H1 (cell line): ENCODE measurements at regions not wholly inside any gene's neighbourhood (a gene's known extent, or its start where the extent isn't known, plus 50 kb on each side); places are given as distances from the start of the nearest gene placed in this dataset.

ENCODE experiments used
- CTCF ChIA-PET: fragments of 300-600 bp; sonication (Branson Sonifier 250); formaldehyde crosslinking; loops from one replicate; lab custom pipeline; 2021; ENCODE audit not compliant: partially characterized antibody; lab: Charles Lee
- POLR2A ChIA-PET: fragments of 300-600 bp; sonication (Branson Sonifier 250); formaldehyde crosslinking; loops from one replicate; lab custom pipeline; 2021; ENCODE audit warnings: inconsistent platforms; ENCODE audit not compliant: partially characterized antibody; lab: Charles Lee
- DNase-seq, 2 experiments: peaks; one replicate each; pipeline versions ENCODE4 v3.0.0 to v3.0.0-alpha.2; 2010 to 2022; ENCODE audit warnings: low spot score in 2 of 2, low read depth in 1 of 2, mixed read lengths in 1 of 2
- FAIRE-seq: peaks from 2 replicates; lab custom pipeline; 2011; peaks lifted over from hg19 to GRCh38; lab: Jason Lieb, UNC
- H2AFZ ChIP-seq: 2 replicates; pipeline ENCODE4 v1.8.1; 2012; ENCODE audit warnings: low read length, inconsistent platforms
- H2AK5ac ChIP-seq: 2 replicates; pipeline ENCODE4 v1.6.1; 2013; ENCODE audit warnings: low read depth, low read length
- H2BK120ac ChIP-seq: replicated peaks from 2 replicates; pipeline ENCODE3; 2013; ENCODE audit warnings: low read depth, low read length, inconsistent platforms
- H2BK12ac ChIP-seq: 2 replicates; pipeline ENCODE4 v1.6.1; 2013; ENCODE audit warnings: low read depth, low read length
- H2BK15ac ChIP-seq: 2 replicates; pipeline ENCODE4 v1.6.1; 2013; ENCODE audit warnings: low read length
- H2BK20ac ChIP-seq: 2 replicates; pipeline ENCODE4 v1.6.1; 2013; ENCODE audit warnings: low read length
- H2BK5ac ChIP-seq: 2 replicates; pipeline ENCODE4 v1.6.1; 2013; ENCODE audit warnings: low read depth, low read length
- H3K14ac ChIP-seq: 2 replicates; pipeline ENCODE4 v1.6.1; 2013; ENCODE audit warnings: inconsistent platforms; ENCODE audit not compliant: insufficient read length
- H3K18ac ChIP-seq: 2 replicates; pipeline ENCODE4 v1.6.1; 2013; ENCODE audit warnings: low read length; ENCODE audit errors: extremely low read depth
- H3K23ac ChIP-seq: 2 replicates; pipeline ENCODE4 v1.6.1; 2013; ENCODE audit warnings: inconsistent platforms; ENCODE audit not compliant: insufficient read length
- H3K23me2 ChIP-seq: 2 replicates; pipeline ENCODE4 v1.6.1; 2013; ENCODE audit warnings: low read depth, low read length
- H3K27ac ChIP-seq: 2 replicates; pipeline ENCODE4 v1.6.1; 2011; ENCODE audit warnings: low read depth, low read length, inconsistent platforms
- H3K27me3 ChIP-seq, 4 experiments: replicated peaks in 1 of 4; 1 replicate in 1 of 4; 2 replicates in 3 of 4; pipeline versions ENCODE4 v1.6.1 to v1.8.1; 2011 to 2013; ENCODE audit warnings: low read length in 3 of 4, mild to moderate bottlenecking in 3 of 4, inconsistent platforms in 2 of 4, mixed read lengths in 2 of 4, moderate library complexity in 1 of 4; ENCODE audit not compliant: control insufficient read depth in 3 of 4, insufficient read depth in 3 of 4; ENCODE audit errors: extremely low read depth in 1 of 4
- H3K36me3 ChIP-seq, 4 experiments: 2 replicates each; pipeline versions ENCODE4 v1.6.1 to v1.8.1; 2011 to 2013; ENCODE audit warnings: mild to moderate bottlenecking in 4 of 4, low read length in 3 of 4, moderate library complexity in 2 of 4, control low read depth in 1 of 4, inconsistent platforms in 1 of 4; ENCODE audit not compliant: insufficient read depth in 4 of 4, control insufficient read depth in 2 of 4
- H3K4ac ChIP-seq: replicated peaks from 2 replicates; pipeline ENCODE3; 2013; ENCODE audit warnings: low read length, low read depth, mixed read lengths, inconsistent platforms; ENCODE audit not compliant: insufficient read length
- H3K4me1 ChIP-seq, 4 experiments: replicated peaks in 1 of 4; 1 replicate in 1 of 4; 2 replicates in 3 of 4; pipeline versions ENCODE4 v1.6.1 to v1.8.1; 2011 to 2013; ENCODE audit warnings: low read length in 3 of 4, inconsistent platforms in 2 of 4, mixed read lengths in 1 of 4; ENCODE audit not compliant: insufficient read depth in 4 of 4, control insufficient read depth in 3 of 4
- H3K4me2 ChIP-seq, 2 experiments: 2 replicates each; pipeline versions ENCODE4 v1.6.1 to v1.8.1; 2011 to 2013; ENCODE audit warnings: low read depth in 2 of 2, low read length in 2 of 2, control low read depth in 1 of 2, inconsistent platforms in 1 of 2, mild to moderate bottlenecking in 1 of 2; ENCODE audit not compliant: insufficient read depth in 1 of 2
- H3K4me3 ChIP-seq, 4 experiments: fragments of 200-600, 300-600 bp in 1 of 4; sonication (generic), shearing (Covaris generic), sonication (Bioruptor Twin) in 1 of 4; 2 replicates each; pipeline versions ENCODE4 v1.5.1 to v1.8.1; 2011 to 2016; ENCODE audit warnings: low read length in 4 of 4, low read depth in 3 of 4, control low read depth in 2 of 4, inconsistent platforms in 2 of 4, mild to moderate bottlenecking in 2 of 4, mixed read lengths in 1 of 4, moderate library complexity in 1 of 4; ENCODE audit not compliant: insufficient read depth in 2 of 4; ENCODE audit errors: extremely low read depth in 1 of 4
- H3K56ac ChIP-seq: replicated peaks from 2 replicates; pipeline ENCODE3; 2013; ENCODE audit warnings: low read depth, mild to moderate bottlenecking, mixed read lengths, low read length, inconsistent platforms; ENCODE audit not compliant: insufficient read length
- H3K79me1 ChIP-seq: 2 replicates; pipeline ENCODE4 v1.6.1; 2013; ENCODE audit warnings: low read depth, low read length, control low read depth
- H3K79me2 ChIP-seq, 2 experiments: 2 replicates each; pipeline versions ENCODE4 v1.6.1 to v1.8.1; 2012 to 2013; ENCODE audit warnings: low read length in 2 of 2, mild to moderate bottlenecking in 2 of 2, inconsistent platforms in 1 of 2; ENCODE audit not compliant: insufficient read depth in 2 of 2, control insufficient read depth in 1 of 2
- H3K9ac ChIP-seq, 4 experiments: replicated peaks in 1 of 4; 1 replicate in 1 of 4; 2 replicates in 3 of 4; pipeline versions ENCODE4 v1.6.1 to v1.8.1; 2011 to 2013; ENCODE audit warnings: low read depth in 3 of 4, low read length in 3 of 4, control low read depth in 2 of 4, mild to moderate bottlenecking in 2 of 4, moderate library complexity in 2 of 4, inconsistent platforms in 1 of 4; ENCODE audit errors: extremely low read depth in 1 of 4
- H3K9me3 ChIP-seq, 2 experiments: 2 replicates each; pipeline versions ENCODE4 v1.6.1 to v1.8.1; 2012 to 2013; ENCODE audit warnings: mild to moderate bottlenecking in 2 of 2, moderate library complexity in 2 of 2, control low read depth in 1 of 2, inconsistent platforms in 1 of 2, low read depth in 1 of 2, low read length in 1 of 2, mixed read lengths in 1 of 2; ENCODE audit not compliant: insufficient read depth in 2 of 2
- H4K20me1 ChIP-seq, 2 experiments: replicated peaks in 1 of 2; 2 replicates each; pipeline versions ENCODE3 to v1.8.1; 2011 to 2013; ENCODE audit warnings: inconsistent platforms in 2 of 2, low read length in 2 of 2, mild to moderate bottlenecking in 1 of 2; ENCODE audit not compliant: insufficient read depth in 2 of 2, control insufficient read depth in 1 of 2
- H4K5ac ChIP-seq: 2 replicates; pipeline ENCODE4 v1.6.1; 2013; ENCODE audit warnings: low read length, low read depth, mixed read lengths, inconsistent platforms; ENCODE audit not compliant: insufficient read length
- H4K8ac ChIP-seq: 2 replicates; pipeline ENCODE4 v1.8.0; 2013; ENCODE audit warnings: mild to moderate bottlenecking, moderate library complexity, low read length, inconsistent platforms; ENCODE audit not compliant: insufficient read depth; ENCODE audit errors: extremely low read depth
- H4K91ac ChIP-seq: replicated peaks from 2 replicates; pipeline ENCODE3; 2013; ENCODE audit warnings: low read length, mixed read lengths, inconsistent platforms; ENCODE audit not compliant: insufficient read length
- CHD1 ChIP-seq: IDR thresholded peaks from 2 replicates; pipeline ENCODE4 v1.6.1; 2012; ENCODE audit warnings: low read depth, low read length, improper control_type of control experiment
- CTCF ChIP-seq, 3 experiments: IDR thresholded peaks; 1 replicate in 2 of 3; 2 replicates in 1 of 3; pipeline versions ENCODE4 v1.5.1 to v1.6.1; 2011; ENCODE audit warnings: low read length in 3 of 3, mild to moderate bottlenecking in 3 of 3, inconsistent platforms in 2 of 3, low read depth in 1 of 3, moderate library complexity in 1 of 3; ENCODE audit not compliant: insufficient read depth in 1 of 3; ENCODE audit errors: control extremely low read depth in 1 of 3
- JUN ChIP-seq: IDR thresholded peaks from 2 replicates; pipeline ENCODE4 v1.6.1; 2011; ENCODE audit warnings: low read depth, mild to moderate bottlenecking, improper control_type of control experiment, low read length
- MAFK ChIP-seq: IDR thresholded peaks from 2 replicates; pipeline ENCODE4 v1.6.1; 2012; ENCODE audit warnings: low read depth, mild to moderate bottlenecking, improper control_type of control experiment, low read length
- RAD21 ChIP-seq, 2 experiments: IDR thresholded peaks in 1 of 2; conservative IDR thresholded peaks in 1 of 2; 2 replicates each; pipeline ENCODE4 v1.6.1; 2011; ENCODE audit warnings: low read depth in 2 of 2, low read length in 2 of 2, improper control_type of control experiment in 1 of 2, inconsistent platforms in 1 of 2, mild to moderate bottlenecking in 1 of 2, moderate library complexity in 1 of 2
- WGBS, 2 experiments: shearing (Covaris generic) in 1 of 2; methylation state at CpG; one replicate each; pipeline versions ENCODE4 v1.1.6 to v1.1.7; 2013 to 2015; ENCODE audit warnings: low lambda C conversion rate in 2 of 2, mixed read lengths in 2 of 2, inconsistent platforms in 1 of 2, low coverage in 1 of 2, missing lambda C conversion rate in 1 of 2; ENCODE audit not compliant: insufficient replicate concordance in 2 of 2, insufficient coverage in 1 of 2, insufficient read length in 1 of 2; ENCODE audit errors: extremely low coverage in 1 of 2, missing lambda C conversion rate in 1 of 2; 5-methylcytosine and 5-hydroxymethylcytosine counted together

GRCh38 chr4:44927399-44928380 is 201.3 kb upstream of the GNPDA2 start:
- no peak for DNase-seq
- CTCF ChIA-PET = interaction anchor here (0.7 to 2.0 kb wide), 20 partner anchors 12 to 1977 kb away, joined by 3 to 16 read pairs (median 3); no protein-coding TSS in a partner anchor
- no peaks in the 10 kb centered on the region for H3K79me1 ChIP-seq
- H2AFZ ChIP-seq = no peak overlapping the region
- no peaks in the 10 kb centered on the region for H3K9me3 ChIP-seq
- H2BK120ac ChIP-seq = no peak overlapping the region
- no peaks in the 10 kb centered on the region for H3K23me2 ChIP-seq
- no peak overlapping the region for H2BK20ac ChIP-seq
- FAIRE-seq = no peak
- no peak overlapping the region for H3K4me3 ChIP-seq
- no peak overlapping the region for H3K4me2 ChIP-seq
- no peaks in the 10 kb centered on the region for H3K4me1 ChIP-seq
- no peaks in the 10 kb centered on the region for H3K36me3 ChIP-seq
- no peak overlapping the region for H2BK12ac ChIP-seq
- no peak overlapping the region for H2BK5ac ChIP-seq
- WGBS, 2 experiments = 73% methylated on average over 4 of the region's 4 CpGs; no CpG with 5 or more reads in 1 of the 2 experiments
- no peaks in the 10 kb centered on the region for H3K27me3 ChIP-seq
- no peak overlapping the region for H3K4ac ChIP-seq
- H3K23ac ChIP-seq = no peak overlapping the region
- POLR2A ChIA-PET = no interaction called here
- no peaks in the 10 kb centered on the region for H3K79me2 ChIP-seq
- H4K20me1 ChIP-seq = no peaks in the 10 kb centered on the region
- no peak overlapping the region for H3K27ac ChIP-seq
- H3K18ac ChIP-seq = no peak overlapping the region
- no peak overlapping the region for H4K91ac ChIP-seq
- no peak overlapping the region for H3K14ac ChIP-seq
- no peak overlapping the region for H2BK15ac ChIP-seq
- H3K56ac ChIP-seq = no peak overlapping the region
- H4K5ac ChIP-seq = no peak overlapping the region
- H4K8ac ChIP-seq = no peak overlapping the region
- TF ChIP-seq CTCF (IDR thresholded peaks at IDR 0.05; ENCODE audit: control extremely low read depth in 1 of 3, insufficient read depth in 1 of 3, low read depth in 1 of 3, low read length in 3 of 3) = peak in 2 of 3 experiments; percentile 29 to 37; a peak in 2 of 4 replicates
- no peak for TF ChIP-seq CHD1
- TF ChIP-seq RAD21 (IDR thresholded peaks at IDR 0.05 in 1 of 2, conservative IDR thresholded peaks at IDR 0.05 in 1 of 2; ENCODE audit: low read depth in 2 of 2, low read length in 2 of 2) = peak; percentile 78 to 83
- TF ChIP-seq MAFK = peak; percentile 79
- TF ChIP-seq JUN = no peak
- H2AK5ac ChIP-seq = no peak overlapping the region
- H3K9ac ChIP-seq = no peak overlapping the region
